ENCODE measurements at regions not wholly inside any gene's neighbourhood (a gene's known extent, or its start where the extent isn't known, plus 50 kb on each side); places are given as distances from the start of the nearest gene placed in this dataset.

GRCh38 chr2:194271293-194271961 lies 1385.6 kb upstream of the SLC39A10 start:
- TF ChIP-seq CTCF (conservative IDR thresholded peaks at IDR 0.05; ENCODE audit: low read depth, low read length) (no peak), EZH2 (IDR thresholded peaks at IDR 0.05; ENCODE audit: borderline replicate concordance, low read depth, low read length, poor library complexity, severe bottlenecking) (no peak)
